Chondrocyte (in vitro differentiated cells): ENCODE measurements at regions not wholly inside any gene's neighbourhood (a gene's known extent, or its start where the extent isn't known, plus 50 kb on each side); places are given as distances from the start of the nearest gene placed in this dataset.
A peak's percentile ranks its signal among the peaks of the same experiment; 100 is the strongest.
"Not testable (repeated sequence)": the region's sequence is repeated elsewhere in the genome, so short reads cannot be mapped to it uniquely, and the experiment has no call there.

Experiments
- DNase-seq: peaks from one replicate; pipeline ENCODE4 v3.0.0; 2021; ENCODE audit warnings: mixed read lengths, low spot score
- H3K27ac Mint-ChIP-seq: one replicate; pipeline ENCODE4 v1.8.0; 2021; ENCODE audit warnings: mild to moderate bottlenecking, moderate library complexity, mixed read lengths; ENCODE audit not compliant: unreplicated experiment
- H3K27me3 Mint-ChIP-seq: 2 replicates; pipeline ENCODE4 v1.8.0; 2021; ENCODE audit warnings: low read depth, mixed read lengths
- H3K36me3 Mint-ChIP-seq: 2 replicates; pipeline ENCODE4 v1.8.0; 2021; ENCODE audit warnings: low read depth, mixed read lengths
- H3K4me1 Mint-ChIP-seq: 2 replicates; pipeline ENCODE4 v1.8.0; 2021; ENCODE audit warnings: low read depth, mild to moderate bottlenecking, mixed read lengths
- H3K4me3 Mint-ChIP-seq: one replicate; pipeline ENCODE4 v1.8.0; 2021; ENCODE audit warnings: mild to moderate bottlenecking, moderate library complexity, mixed read lengths; ENCODE audit not compliant: unreplicated experiment
- H3K9me3 Mint-ChIP-seq: 2 replicates; pipeline ENCODE4 v1.8.0; 2021; ENCODE audit warnings: low read depth, mixed read lengths
- CTCF ChIP-seq: fragments of 200-600 bp; sonication (generic); IDR thresholded peaks from 2 replicates; pipeline ENCODE4 v1.5.0; 2021; ENCODE audit warnings: antibody characterized with exemption, mild to moderate bottlenecking, moderate library complexity

- peaks cover 3% of the 10 kb centered on the region for H3K4me1 Mint-ChIP-seq
- no peaks in the 10 kb centered on the region for H3K27me3 Mint-ChIP-seq
- H3K4me3 Mint-ChIP-seq = no peak overlapping the region
- no peak for DNase-seq
- H3K27ac Mint-ChIP-seq = no peak overlapping the region
- H3K36me3 Mint-ChIP-seq = peaks cover 2% of the 10 kb centered on the region
- H3K9me3 Mint-ChIP-seq = peaks cover 35% of the 10 kb centered on the region
- TF ChIP-seq CTCF = no peak
Measured at GRCh38 chr17:31646642-31647041, 212.4 kb downstream of the COPRS start.

GRCh38 chr17:31645351-31645750, 213.7 kb downstream of the COPRS start:
- TF ChIP-seq CTCF = no peak
- peaks cover 35% of the 10 kb centered on the region for H3K9me3 Mint-ChIP-seq
- peaks cover 3% of the 10 kb centered on the region for H3K4me1 Mint-ChIP-seq
- H3K27me3 Mint-ChIP-seq = no peaks in the 10 kb centered on the region
- no peak for DNase-seq
- H3K27ac Mint-ChIP-seq = no peak overlapping the region
- H3K4me3 Mint-ChIP-seq = no peak overlapping the region
- H3K36me3 Mint-ChIP-seq = peaks cover 3% of the 10 kb centered on the region

GRCh38 chr17:31631766-31632165, 227.3 kb downstream of the COPRS start:
- TF ChIP-seq CTCF = no peak
- Mint-ChIP-seq H3K27me3 (no peaks in the 10 kb centered on the region), H3K4me3 (no peak overlapping the region), H3K4me1 (peaks cover 13% of the 10 kb centered on the region), H3K27ac (no peak overlapping the region), H3K36me3 (peaks cover 2% of the 10 kb centered on the region), H3K9me3 (peaks cover 35% of the 10 kb centered on the region)
- DNase-seq = no peak

- DNase-seq, H3K36me3 Mint-ChIP-seq, H3K4me3 Mint-ChIP-seq, H3K27me3 Mint-ChIP-seq, H3K27ac Mint-ChIP-seq: not testable (repeated sequence)
- peaks cover 37% of the 10 kb centered on the region for H3K9me3 Mint-ChIP-seq
- peaks cover 13% of the 10 kb centered on the region for H3K4me1 Mint-ChIP-seq
Measured at GRCh38 chr17:31630866-31631265, 228.2 kb downstream of the COPRS start.

GRCh38 chr17:31629696-31630470, 229.2 kb downstream of the COPRS start:
- Mint-ChIP-seq H3K4me1 (peaks cover 13% of the 10 kb centered on the region), H3K4me3 (no peak overlapping the region), H3K9me3 (peaks cover 38% of the 10 kb centered on the region), H3K36me3 (peaks cover 7% of the 10 kb centered on the region), H3K27ac (no peak overlapping the region), H3K27me3 (no peaks in the 10 kb centered on the region)
- DNase-seq = no peak
- no peak for TF ChIP-seq CTCF

- Mint-ChIP-seq H3K9me3 (peaks cover 39% of the 10 kb centered on the region), H3K27me3 (no peaks in the 10 kb centered on the region), H3K27ac (peak overlapping the region; percentile 55), H3K4me1 (peaks cover 13% of the 10 kb centered on the region), H3K4me3 (no peak overlapping the region), H3K36me3 (peaks cover 15% of the 10 kb centered on the region)
- no peak for TF ChIP-seq CTCF
- DNase-seq = no peak
Measured at GRCh38 chr17:31627960-31628359, 231.1 kb downstream of the COPRS start.
